ENCODE measurements at regions not wholly inside any gene's neighbourhood (a gene's known extent, or its start where the extent isn't known, plus 50 kb on each side); places are given as distances from the start of the nearest gene placed in this dataset.
"Not testable (repeated sequence)": the region's sequence is repeated elsewhere in the genome, so short reads cannot be mapped to it uniquely, and the experiment has no call there.

DNA sequence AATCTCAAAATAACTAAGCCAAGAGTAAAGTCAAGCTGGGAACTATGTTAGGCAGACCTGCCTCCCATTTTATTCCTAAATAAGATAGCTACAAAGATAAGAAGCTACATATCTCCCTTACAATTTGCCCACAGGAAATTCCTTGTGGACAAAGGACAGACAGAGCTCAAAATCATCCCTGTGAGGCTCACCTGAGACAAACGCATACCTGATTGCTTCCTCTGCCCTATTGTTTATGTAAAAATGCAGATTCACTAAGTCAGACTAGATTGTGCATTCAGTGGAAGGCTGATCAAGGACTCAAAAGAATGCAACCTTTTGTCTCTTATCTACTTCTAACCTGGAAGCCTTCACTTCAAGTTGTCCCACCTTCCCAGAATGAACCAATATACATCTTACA is 56.2 kb upstream of the SPP1 start:
- TF ChIP-seq EZH2 (IDR thresholded peaks at IDR 0.05); POLR2A (IDR thresholded peaks at IDR 0.05; ENCODE audit: borderline replicate concordance, extremely low read depth, insufficient read depth, insufficient read length); CTCF (IDR thresholded peaks at IDR 0.05 in 2 of 3, conservative IDR thresholded peaks at IDR 0.05 in 1 of 3; ENCODE audit: borderline replicate concordance in 1 of 3, insufficient read depth in 1 of 3, low read depth in 2 of 3, low read length in 2 of 3); REST (IDR thresholded peaks at IDR 0.05; ENCODE audit: low read depth); EZH2phosphoT487 (IDR thresholded peaks at IDR 0.05; ENCODE audit: borderline replicate concordance); SRF (IDR thresholded peaks at IDR 0.05; ENCODE audit: low read depth); POLR2AphosphoS5 (IDR thresholded peaks at IDR 0.05; ENCODE audit: low read depth, low read length); ZNF274 (IDR thresholded peaks at IDR 0.05; ENCODE audit: low read depth, low read length); JUND (IDR thresholded peaks at IDR 0.05); RAD21 (IDR thresholded peaks at IDR 0.05; ENCODE audit: low read depth); CEBPB (IDR thresholded peaks at IDR 0.05; ENCODE audit: low read depth); MAX (IDR thresholded peaks at IDR 0.05): not testable (repeated sequence)
